Panc1 (cell line): ENCODE measurements at regions not wholly inside any gene's neighbourhood (a gene's known extent, or its start where the extent isn't known, plus 50 kb on each side); places are given as distances from the start of the nearest gene placed in this dataset.

ENCODE experiments used
- POLR2AphosphoS5 ChIP-seq: IDR thresholded peaks from 2 replicates; pipeline ENCODE4 v1.6.1; 2012; ENCODE audit warnings: mild to moderate bottlenecking, low read depth, low read length, moderate library complexity
- TF ChIP-seq, protein P1 (sequence below): fragments of 450-650 bp; IDR thresholded peaks from 2 replicates; pipeline ENCODE4 v1.5.1; 2017; ENCODE audit warnings: mild to moderate bottlenecking

DNA sequence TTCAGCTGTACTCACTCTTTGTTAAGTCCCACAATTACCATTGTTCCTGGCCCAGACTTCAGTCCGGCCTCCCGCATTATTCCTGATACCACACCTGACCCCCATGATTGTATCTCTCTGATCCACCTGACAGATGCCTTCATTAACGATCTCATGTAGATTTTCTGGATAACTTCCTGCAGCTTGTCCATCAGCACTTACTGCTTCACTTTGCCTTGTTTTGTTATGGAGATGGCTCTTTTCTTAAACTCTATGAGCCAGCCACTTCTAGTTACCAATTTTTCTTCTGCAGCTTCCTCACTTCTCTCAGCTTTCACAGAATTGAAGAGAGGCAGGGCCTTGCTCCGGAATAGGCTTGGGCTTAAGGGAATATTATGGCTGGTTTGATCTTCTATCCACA is 1044.2 kb downstream of the PLOD2 start:
- TF ChIP-seq, protein P1, sequence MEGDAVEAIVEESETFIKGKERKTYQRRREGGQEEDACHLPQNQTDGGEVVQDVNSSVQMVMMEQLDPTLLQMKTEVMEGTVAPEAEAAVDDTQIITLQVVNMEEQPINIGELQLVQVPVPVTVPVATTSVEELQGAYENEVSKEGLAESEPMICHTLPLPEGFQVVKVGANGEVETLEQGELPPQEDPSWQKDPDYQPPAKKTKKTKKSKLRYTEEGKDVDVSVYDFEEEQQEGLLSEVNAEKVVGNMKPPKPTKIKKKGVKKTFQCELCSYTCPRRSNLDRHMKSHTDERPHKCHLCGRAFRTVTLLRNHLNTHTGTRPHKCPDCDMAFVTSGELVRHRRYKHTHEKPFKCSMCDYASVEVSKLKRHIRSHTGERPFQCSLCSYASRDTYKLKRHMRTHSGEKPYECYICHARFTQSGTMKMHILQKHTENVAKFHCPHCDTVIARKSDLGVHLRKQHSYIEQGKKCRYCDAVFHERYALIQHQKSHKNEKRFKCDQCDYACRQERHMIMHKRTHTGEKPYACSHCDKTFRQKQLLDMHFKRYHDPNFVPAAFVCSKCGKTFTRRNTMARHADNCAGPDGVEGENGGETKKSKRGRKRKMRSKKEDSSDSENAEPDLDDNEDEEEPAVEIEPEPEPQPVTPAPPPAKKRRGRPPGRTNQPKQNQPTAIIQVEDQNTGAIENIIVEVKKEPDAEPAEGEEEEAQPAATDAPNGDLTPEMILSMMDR, result no peak
- no peak for TF ChIP-seq POLR2AphosphoS5
